MM.1S (cell line): ENCODE measurements at regions not wholly inside any gene's neighbourhood (a gene's known extent, or its start where the extent isn't known, plus 50 kb on each side); places are given as distances from the start of the nearest gene placed in this dataset.

ENCODE experiments used
- CTCF ChIP-seq: fragments of 300-600 bp; sonication (generic); IDR thresholded peaks from 2 replicates; pipeline ENCODE4 v1.5.1; 2016; ENCODE audit warnings: antibody characterized with exemption, low read length, mixed read lengths
- EZH2 ChIP-seq: fragments of 300-600 bp; sonication (generic); optimal IDR thresholded peaks from 2 replicates; pipeline ENCODE3; 2017; ENCODE audit warnings: low read depth, mild to moderate bottlenecking, antibody characterized with exemption, low read length, mixed read lengths
- EZH2phosphoT487 ChIP-seq: fragments of 300-600 bp; sonication (generic); IDR thresholded peaks from 2 replicates; pipeline ENCODE4 v1.6.1; 2018; ENCODE audit warnings: antibody characterized with exemption, low read length

GRCh38 chr4:132564920-132565319, 584.2 kb upstream of the PCDH10 start:
- no peak for TF ChIP-seq CTCF
- no peak for TF ChIP-seq EZH2phosphoT487
- no peak for TF ChIP-seq EZH2
